Esophagus squamous epithelium (tissue), 4 donors: ENCODE measurements at regions not wholly inside any gene's neighbourhood (a gene's known extent, or its start where the extent isn't known, plus 50 kb on each side); places are given as distances from the start of the nearest gene placed in this dataset.

Experiments
- POLR2A ChIP-seq, 4 donors: fragments of 450-650 bp; IDR thresholded peaks; one replicate each; pipeline ENCODE4 v1.6.1; 2017; ENCODE audit warnings: antibody characterized with exemption in 4 of 4, mild to moderate bottlenecking in 4 of 4, moderate library complexity in 3 of 4
- TF ChIP-seq, protein P1 (sequence below), 6 experiments: fragments of 450-650 bp in 4 of 6; fragments of 200-600 bp in 2 of 6; sonication (generic) in 2 of 6; IDR thresholded peaks; one replicate each; pipeline ENCODE4 v1.5.1; 2016 to 2019; ENCODE audit warnings: antibody characterized with exemption in 6 of 6, mild to moderate bottlenecking in 4 of 6, moderate library complexity in 4 of 6

DNA sequence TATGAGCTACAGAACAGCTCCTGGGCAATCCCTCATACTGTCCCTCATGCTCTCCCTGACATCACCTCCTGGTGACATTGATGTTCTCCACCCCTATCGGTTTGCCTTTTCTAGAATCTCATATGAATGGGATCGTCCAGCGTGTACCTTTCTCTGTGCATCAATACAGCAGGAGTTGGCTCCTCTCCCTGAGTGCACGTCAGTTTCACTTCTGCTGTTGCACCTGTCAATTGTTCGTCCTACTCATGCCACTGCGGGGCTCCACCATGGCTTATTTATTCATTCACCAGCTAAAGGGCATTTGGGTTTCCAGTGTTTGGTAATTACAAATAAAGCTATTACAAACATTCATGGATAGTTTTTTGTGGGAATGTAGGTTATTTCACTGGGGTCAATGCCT lies 269.1 kb upstream of the ZFP42 start:
- TF ChIP-seq, protein P1, sequence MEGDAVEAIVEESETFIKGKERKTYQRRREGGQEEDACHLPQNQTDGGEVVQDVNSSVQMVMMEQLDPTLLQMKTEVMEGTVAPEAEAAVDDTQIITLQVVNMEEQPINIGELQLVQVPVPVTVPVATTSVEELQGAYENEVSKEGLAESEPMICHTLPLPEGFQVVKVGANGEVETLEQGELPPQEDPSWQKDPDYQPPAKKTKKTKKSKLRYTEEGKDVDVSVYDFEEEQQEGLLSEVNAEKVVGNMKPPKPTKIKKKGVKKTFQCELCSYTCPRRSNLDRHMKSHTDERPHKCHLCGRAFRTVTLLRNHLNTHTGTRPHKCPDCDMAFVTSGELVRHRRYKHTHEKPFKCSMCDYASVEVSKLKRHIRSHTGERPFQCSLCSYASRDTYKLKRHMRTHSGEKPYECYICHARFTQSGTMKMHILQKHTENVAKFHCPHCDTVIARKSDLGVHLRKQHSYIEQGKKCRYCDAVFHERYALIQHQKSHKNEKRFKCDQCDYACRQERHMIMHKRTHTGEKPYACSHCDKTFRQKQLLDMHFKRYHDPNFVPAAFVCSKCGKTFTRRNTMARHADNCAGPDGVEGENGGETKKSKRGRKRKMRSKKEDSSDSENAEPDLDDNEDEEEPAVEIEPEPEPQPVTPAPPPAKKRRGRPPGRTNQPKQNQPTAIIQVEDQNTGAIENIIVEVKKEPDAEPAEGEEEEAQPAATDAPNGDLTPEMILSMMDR (IDR thresholded peaks at IDR 0.05), result no peak
- no peak for TF ChIP-seq POLR2A (IDR thresholded peaks at IDR 0.05)
